ENCODE measurements at regions not wholly inside any gene's neighbourhood (a gene's known extent, or its start where the extent isn't known, plus 50 kb on each side); places are given as distances from the start of the nearest gene placed in this dataset.

DNA sequence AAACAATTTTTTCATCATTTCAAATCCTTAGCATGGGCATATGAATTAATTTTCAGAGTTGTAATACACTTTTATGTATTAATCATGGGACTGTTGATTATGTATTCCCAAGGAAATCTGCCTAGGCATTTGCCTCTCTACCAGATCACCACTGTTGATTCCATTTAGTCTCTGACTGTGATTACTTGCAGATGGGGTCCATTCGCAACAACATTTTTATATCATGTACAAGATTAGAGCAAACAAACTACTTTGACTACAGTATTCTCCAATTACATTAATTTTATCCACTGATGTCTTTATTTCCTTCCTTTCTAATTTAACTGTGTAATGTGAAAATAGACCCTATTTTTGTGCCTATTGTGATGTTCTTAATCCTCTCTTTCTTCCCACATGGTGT is 831.4 kb upstream of the SLC35B3 start:
- Histone ChIP-seq H3K27me3 (ENCODE audit: insufficient read depth, low read length) (no peaks in the 10 kb centered on the region), H2AFZ (ENCODE audit: low read length) (no peak overlapping the region), H4K91ac (ENCODE audit: insufficient read length, low read depth, low read length) (no peak overlapping the region), H3K4me1 (ENCODE audit: insufficient read depth, low read length) (no peaks in the 10 kb centered on the region), H3K23ac (ENCODE audit: insufficient read length, low read depth, low read length) (no peak overlapping the region), H2BK12ac (ENCODE audit: insufficient read length, low read depth, low read length) (no peak overlapping the region), H3K23me2 (ENCODE audit: insufficient read length, low read depth, low read length, poor library complexity, severe bottlenecking) (no peaks in the 10 kb centered on the region), H3K9ac (ENCODE audit: extremely low read depth, insufficient read length, low read length) (no peak overlapping the region), H3K79me1 (ENCODE audit: insufficient read depth, low read depth, low read length, poor library complexity, severe bottlenecking) (no peaks in the 10 kb centered on the region), H2BK5ac (ENCODE audit: insufficient read length, low read length) (no peak overlapping the region), H4K20me1 (ENCODE audit: control insufficient read depth, insufficient read depth, insufficient read length) (no peaks in the 10 kb centered on the region), H4K5ac (ENCODE audit: insufficient read length, low read depth, low read length) (no peak overlapping the region), H2BK120ac (ENCODE audit: low read depth, low read length, poor library complexity, severe bottlenecking) (no peak overlapping the region), H3K14ac (ENCODE audit: insufficient read depth, low read length) (no peak overlapping the region), H3K18ac (ENCODE audit: insufficient read length, low read depth, low read length) (no peak overlapping the region), H3T11ph (ENCODE audit: low read length) (no peak overlapping the region), H2BK15ac (ENCODE audit: low read depth, low read length) (no peak overlapping the region), H3K79me2 (ENCODE audit: insufficient read depth, low read length) (no peaks in the 10 kb centered on the region), H3K56ac (ENCODE audit: insufficient read length, low read depth, low read length) (no peak overlapping the region), H3K4ac (ENCODE audit: low read depth, low read length) (no peak overlapping the region), H3K9me3 (ENCODE audit: control insufficient read depth, low read depth, low read length) (no peaks in the 10 kb centered on the region), H3K27ac (ENCODE audit: insufficient read length, low read depth, low read length) (no peak overlapping the region), H2BK20ac (ENCODE audit: low read depth, low read length, poor library complexity, severe bottlenecking) (no peak overlapping the region), H4K8ac (replicated peaks; ENCODE audit: insufficient read length, low read depth, low read length) (no peak overlapping the region), H3K4me2 (ENCODE audit: insufficient read depth, insufficient read length, low read length) (no peak overlapping the region), H2AK5ac (ENCODE audit: insufficient read length, low read length) (no peak overlapping the region)
- H3K36me3 Mint-ChIP-seq (ENCODE audit: insufficient read depth in 1 of 3, low read depth in 3 of 3) = peaks cover 1 to 5% (median 3%) of the 10 kb centered on the region in 3 experiments
- no peaks in the 10 kb centered on the region for H3K27me3 Mint-ChIP-seq (ENCODE audit: low read depth)
- no peaks in the 10 kb centered on the region for H3K4me1 Mint-ChIP-seq
- H3K9me3 Mint-ChIP-seq = peaks cover 4 to 12% of the 10 kb centered on the region in 2 experiments
- WGBS (ENCODE audit: extremely low coverage, insufficient read length, low lambda C conversion rate) = no CpG with 5 or more reads among the region's 1 CpG
- DNase-seq = no peak
- no peak overlapping the region for H3K4me3 Mint-ChIP-seq
- TF ChIP-seq, protein P1, sequence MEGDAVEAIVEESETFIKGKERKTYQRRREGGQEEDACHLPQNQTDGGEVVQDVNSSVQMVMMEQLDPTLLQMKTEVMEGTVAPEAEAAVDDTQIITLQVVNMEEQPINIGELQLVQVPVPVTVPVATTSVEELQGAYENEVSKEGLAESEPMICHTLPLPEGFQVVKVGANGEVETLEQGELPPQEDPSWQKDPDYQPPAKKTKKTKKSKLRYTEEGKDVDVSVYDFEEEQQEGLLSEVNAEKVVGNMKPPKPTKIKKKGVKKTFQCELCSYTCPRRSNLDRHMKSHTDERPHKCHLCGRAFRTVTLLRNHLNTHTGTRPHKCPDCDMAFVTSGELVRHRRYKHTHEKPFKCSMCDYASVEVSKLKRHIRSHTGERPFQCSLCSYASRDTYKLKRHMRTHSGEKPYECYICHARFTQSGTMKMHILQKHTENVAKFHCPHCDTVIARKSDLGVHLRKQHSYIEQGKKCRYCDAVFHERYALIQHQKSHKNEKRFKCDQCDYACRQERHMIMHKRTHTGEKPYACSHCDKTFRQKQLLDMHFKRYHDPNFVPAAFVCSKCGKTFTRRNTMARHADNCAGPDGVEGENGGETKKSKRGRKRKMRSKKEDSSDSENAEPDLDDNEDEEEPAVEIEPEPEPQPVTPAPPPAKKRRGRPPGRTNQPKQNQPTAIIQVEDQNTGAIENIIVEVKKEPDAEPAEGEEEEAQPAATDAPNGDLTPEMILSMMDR (conservative IDR thresholded peaks at IDR 0.05) = no peak
- no peak overlapping the region for H3K27ac Mint-ChIP-seq

Measured in H9 (cell line).